Left ventricle myocardium inferior (tissue), 1 donor: ENCODE measurements at regions not wholly inside any gene's neighbourhood (a gene's known extent, or its start where the extent isn't known, plus 50 kb on each side); places are given as distances from the start of the nearest gene placed in this dataset.
"Not testable (repeated sequence)": the region's sequence is repeated elsewhere in the genome, so short reads cannot be mapped to it uniquely, and the experiment has no call there.

Experiments used
- DNase-seq: peaks from one replicate; pipeline ENCODE4 v3.0.0-alpha.2; 2020
- H3K27ac ChIP-seq: fragments of 200-600 bp; replicated peaks from 2 replicates; pipeline ENCODE4 v1.8.0; 2021
- H3K27me3 ChIP-seq: fragments of 200-600 bp; 2 replicates; pipeline ENCODE4 v1.8.0; 2021; ENCODE audit warnings: low read depth
- H3K36me3 ChIP-seq: fragments of 200-600 bp; 2 replicates; pipeline ENCODE4 v1.8.0; 2021
- H3K4me1 ChIP-seq: fragments of 200-600 bp; 2 replicates; pipeline ENCODE4 v1.8.0; 2021
- H3K4me3 ChIP-seq: fragments of 200-600 bp; 2 replicates; pipeline ENCODE4 v1.8.0; 2021; ENCODE audit warnings: mild to moderate bottlenecking, moderate library complexity
- H3K9me3 ChIP-seq: fragments of 200-600 bp; replicated peaks from 2 replicates; pipeline ENCODE4 v1.8.0; 2021
- CTCF ChIP-seq: fragments of 200-600 bp; IDR thresholded peaks from 2 replicates; pipeline ENCODE4 v1.8.0; 2021; ENCODE audit warnings: antibody characterized with exemption, mild to moderate bottlenecking, borderline replicate concordance
- intact Hi-C: fragments of 100-400 bp; cut with micrococcal nuclease; formaldehyde crosslinking; loops from one replicate; pipeline ENCODE4 v1.11.0; 2022
- donor health status: DM: no; HTN: yes; CAD: no; lungs with severe emphysema.

GRCh38 chr16:22652463-22652845, 141.8 kb downstream of the NPIPB5 start:
- H3K27ac ChIP-seq = no peak overlapping the region
- H3K9me3 ChIP-seq = no peaks in the 10 kb centered on the region
- no peak for TF ChIP-seq CTCF
- no peak for DNase-seq
- peaks cover 68% of the 10 kb centered on the region for H3K27me3 ChIP-seq
- H3K4me3 ChIP-seq = no peak overlapping the region
- no peaks in the 10 kb centered on the region for H3K36me3 ChIP-seq
- intact Hi-C loops = no loop called here
- no peaks in the 10 kb centered on the region for H3K4me1 ChIP-seq

- no peak overlapping the region for H3K27ac ChIP-seq
- no peaks in the 10 kb centered on the region for H3K36me3 ChIP-seq
- H3K4me1 ChIP-seq = no peaks in the 10 kb centered on the region
- no peak overlapping the region for H3K4me3 ChIP-seq
- no peak for DNase-seq
- H3K9me3 ChIP-seq = no peaks in the 10 kb centered on the region
- intact Hi-C loops = no loop called here
- TF ChIP-seq CTCF = no peak
- peaks cover 55% of the 10 kb centered on the region for H3K27me3 ChIP-seq
Observed at GRCh38 chr16:22653876-22654275, 143.2 kb downstream of the NPIPB5 start.

- H3K9me3 ChIP-seq, H3K36me3 ChIP-seq, H3K27ac ChIP-seq, H3K4me3 ChIP-seq, intact Hi-C loops, H3K4me1 ChIP-seq, DNase-seq: not testable (repeated sequence)
- peaks cover 46% of the 10 kb centered on the region for H3K27me3 ChIP-seq
Observed at GRCh38 chr16:22656573-22656972, 145.9 kb downstream of the NPIPB5 start.

GRCh38 chr16:22659933-22660332, 149.2 kb downstream of the NPIPB5 start:
- Histone ChIP-seq H3K4me1 (no peaks in the 10 kb centered on the region), H3K27ac (no peak overlapping the region), H3K27me3 (peaks cover 44% of the 10 kb centered on the region), H3K9me3 (peaks cover 7% of the 10 kb centered on the region), H3K4me3 (no peak overlapping the region), H3K36me3 (no peaks in the 10 kb centered on the region)
- TF ChIP-seq CTCF = no peak
- DNase-seq = no peak
- intact Hi-C loops = no loop called here

GRCh38 chr16:22660441-22661160, 149.9 kb downstream of the NPIPB5 start:
- H3K36me3 ChIP-seq = no peaks in the 10 kb centered on the region
- DNase-seq = no peak
- intact Hi-C loops = no loop called here
- H3K4me1 ChIP-seq = no peaks in the 10 kb centered on the region
- H3K9me3 ChIP-seq = peaks cover 7% of the 10 kb centered on the region
- H3K4me3 ChIP-seq = no peak overlapping the region
- peaks cover 48% of the 10 kb centered on the region for H3K27me3 ChIP-seq
- H3K27ac ChIP-seq = no peak overlapping the region
- TF ChIP-seq CTCF = no peak

- no peaks in the 10 kb centered on the region for H3K36me3 ChIP-seq
- H3K4me3 ChIP-seq = no peak overlapping the region
- intact Hi-C loops = no loop called here
- TF ChIP-seq CTCF = no peak
- H3K9me3 ChIP-seq = peaks cover 7% of the 10 kb centered on the region
- peaks cover 54% of the 10 kb centered on the region for H3K27me3 ChIP-seq
- no peaks in the 10 kb centered on the region for H3K4me1 ChIP-seq
- no peak overlapping the region for H3K27ac ChIP-seq
- no peak for DNase-seq
Observed at GRCh38 chr16:22661161-22661647, 150.5 kb downstream of the NPIPB5 start.

- H3K27ac ChIP-seq, H3K4me1 ChIP-seq, intact Hi-C loops, H3K9me3 ChIP-seq, DNase-seq, H3K36me3 ChIP-seq, H3K4me3 ChIP-seq: not testable (repeated sequence)
- H3K27me3 ChIP-seq = peaks cover 65% of the 10 kb centered on the region
Observed at GRCh38 chr16:22662958-22663357, 151.0 kb upstream of the HS3ST2 start.
